HCT116 (cell line): ENCODE measurements at regions not wholly inside any gene's neighbourhood (a gene's known extent, or its start where the extent isn't known, plus 50 kb on each side); places are given as distances from the start of the nearest gene placed in this dataset.

ENCODE experiments used
- ATAC-seq: fragments of 200-7000 bp; cut with Tn5 transposase; 2 replicates; pipeline ENCODE4 v1.9.1; 2020; ENCODE audit warnings: mild to moderate bottlenecking, moderate library complexity
- BruUV-seq: library from RNA; stranded (reverse); fragments of 400-500 nt; replicated peaks from 2 replicates; lab custom pipeline; 2021; lab: Mats Ljungman, UMichigan
- CTCF ChIA-PET: fragments of 300-600 bp; sonication (Branson Sonifier 250); formaldehyde crosslinking; loops from one replicate; lab custom pipeline; 2021; ENCODE audit warnings: antibody characterized with exemption; lab: Charles Lee
- POLR2A ChIA-PET: fragments of 300-600, 350-600 bp; sonication (Branson Sonifier 250); formaldehyde crosslinking; loops from one replicate; lab custom pipeline; 2021; ENCODE audit warnings: antibody characterized with exemption; lab: Charles Lee
- RAD21 ChIA-PET, 2 experiments: fragments of 300-600 bp; sonication (Branson Sonifier 250); formaldehyde crosslinking; loops; one replicate each; lab custom pipeline; 2023; ENCODE audit warnings: low total read pairs in 2 of 2; ENCODE audit not compliant: uncharacterized antibody in 2 of 2, unreplicated experiment in 2 of 2, low non-redundant PET in 1 of 2; lab: Charles Lee
- DNase-seq: peaks from one replicate; pipeline ENCODE4 v3.0.0-alpha.2; 2010; ENCODE audit warnings: low read depth, low spot score
- H2AFZ ChIP-seq: fragments of 200-600 bp; shearing (Covaris generic), sonication (generic); 2 replicates; pipeline ENCODE4 v1.6.1; 2017; ENCODE audit warnings: low read depth, mixed run types, mixed read lengths, antibody characterized with exemption, low read length; ENCODE audit not compliant: poor library complexity, severe bottlenecking
- H3K27ac ChIP-seq: 2 replicates; pipeline ENCODE4 v1.5.1; 2012; ENCODE audit warnings: low read depth, low read length
- H3K27me3 ChIP-seq: fragments of 200-600 bp; sonication (generic); 2 replicates; pipeline ENCODE4 v1.6.1; 2016; ENCODE audit warnings: mixed run types, low read length, mixed read lengths; ENCODE audit not compliant: insufficient read depth
- H3K36me3 ChIP-seq, 2 experiments: fragments of 200-500 bp in 1 of 2; fragments of 200-600 bp in 1 of 2; sonication (Bioruptor generic) in 1 of 2; sonication (generic) in 1 of 2; 2 replicates each; pipeline versions ENCODE4 v1.5.1 to v1.6.1; 2014 to 2016; ENCODE audit warnings: low read length in 2 of 2, inconsistent platforms in 1 of 2, mixed read lengths in 1 of 2, mixed run types in 1 of 2; ENCODE audit not compliant: insufficient read depth in 2 of 2, control insufficient read depth in 1 of 2
- H3K4me1 ChIP-seq, 2 experiments: fragments of 200-600 bp in 1 of 2; sonication (generic) in 1 of 2; 2 replicates each; pipeline versions ENCODE4 v1.5.1 to v1.6.1; 2012 to 2017; ENCODE audit warnings: low read length in 2 of 2, inconsistent platforms in 1 of 2, mild to moderate bottlenecking in 1 of 2, mixed read lengths in 1 of 2, mixed run types in 1 of 2, moderate library complexity in 1 of 2; ENCODE audit not compliant: insufficient read depth in 2 of 2, control insufficient read depth in 1 of 2
- H3K4me2 ChIP-seq: fragments of 200-600 bp; sonication (generic); 2 replicates; pipeline ENCODE4 v1.6.1; 2017; ENCODE audit warnings: mixed run types, low read length, mixed read lengths
- H3K4me3 ChIP-seq, 2 experiments: fragments of 200-600 bp in 1 of 2; sonication (generic) in 1 of 2; replicated peaks in 1 of 2; 2 replicates each; pipeline ENCODE4 v1.5.1; 2011 to 2016; ENCODE audit warnings: low read length in 2 of 2, control low read depth in 1 of 2, low read depth in 1 of 2, mild to moderate bottlenecking in 1 of 2, mixed read lengths in 1 of 2, mixed run types in 1 of 2
- H3K79me2 ChIP-seq: fragments of 200-600 bp; sonication (generic); 2 replicates; pipeline ENCODE4 v1.6.1; 2017; ENCODE audit warnings: mild to moderate bottlenecking, mixed run types, low read length, moderate library complexity, mixed read lengths; ENCODE audit not compliant: insufficient read depth
- H3K9ac ChIP-seq: fragments of 200-600 bp; sonication (generic); 2 replicates; pipeline ENCODE4 v1.6.1; 2016; ENCODE audit warnings: low read length, mixed read lengths
- H3K9me2 ChIP-seq: fragments of 200-600 bp; sonication (generic), shearing (Covaris generic); 2 replicates; pipeline ENCODE4 v1.6.1; 2017; ENCODE audit warnings: mixed run types, mild to moderate bottlenecking, moderate library complexity; ENCODE audit not compliant: insufficient read depth
- H3K9me3 ChIP-seq, 2 experiments: fragments of 200-500 bp in 1 of 2; fragments of 200-600 bp in 1 of 2; sonication (Bioruptor generic) in 1 of 2; sonication (generic) in 1 of 2; 2 replicates each; pipeline ENCODE4 v1.6.1; 2014 to 2017; ENCODE audit warnings: low read length in 2 of 2, mixed read lengths in 2 of 2, inconsistent platforms in 1 of 2, low read depth in 1 of 2, mild to moderate bottlenecking in 1 of 2, mixed run types in 1 of 2, moderate library complexity in 1 of 2; ENCODE audit not compliant: control insufficient read depth in 1 of 2, insufficient read depth in 1 of 2
- H4K20me1 ChIP-seq: fragments of 200-600 bp; sonication (generic), shearing (Covaris generic); 2 replicates; pipeline ENCODE4 v1.6.1; 2017; ENCODE audit warnings: mixed run types, mild to moderate bottlenecking, moderate library complexity; ENCODE audit not compliant: insufficient read depth
- ATF3 ChIP-seq: IDR thresholded peaks from 2 replicates; pipeline ENCODE4 v1.6.1; 2012
- CBX3 ChIP-seq: IDR thresholded peaks from 2 replicates; pipeline ENCODE4 v1.6.1; 2012; ENCODE audit warnings: low read depth
- CEBPB ChIP-seq: IDR thresholded peaks from 2 replicates; pipeline ENCODE4 v1.6.1; 2012; ENCODE audit warnings: low read depth
- CTCF ChIP-seq, 3 experiments: fragments of 200-600 bp in 1 of 3; sonication (generic) in 1 of 3; IDR thresholded peaks in 2 of 3; conservative IDR thresholded peaks in 1 of 3; 2 replicates each; pipeline ENCODE4 v1.5.1; 2012 to 2017; ENCODE audit warnings: low read depth in 2 of 3, low read length in 2 of 3, antibody characterized with exemption in 1 of 3, borderline replicate concordance in 1 of 3, control low read depth in 1 of 3, mild to moderate bottlenecking in 1 of 3, mixed read lengths in 1 of 3, mixed run types in 1 of 3, moderate library complexity in 1 of 3; ENCODE audit not compliant: insufficient read depth in 1 of 3
- EGR1 ChIP-seq: IDR thresholded peaks from 2 replicates; pipeline ENCODE4 v1.6.1; 2012; ENCODE audit warnings: low read depth
- ELF1 ChIP-seq: IDR thresholded peaks from 2 replicates; pipeline ENCODE4 v1.6.1; 2012; ENCODE audit warnings: low read depth, borderline replicate concordance
- EZH2phosphoT487 ChIP-seq: fragments of 200-600 bp; IDR thresholded peaks from 2 replicates; pipeline ENCODE4 v1.6.1; 2018; ENCODE audit warnings: antibody characterized with exemption, borderline replicate concordance
- FOSL1 ChIP-seq: IDR thresholded peaks from 2 replicates; pipeline ENCODE4 v1.6.1; 2012; ENCODE audit warnings: low read depth
- JUND ChIP-seq: IDR thresholded peaks from 2 replicates; pipeline ENCODE4 v1.6.1; 2012
- MAX ChIP-seq: IDR thresholded peaks from 2 replicates; pipeline ENCODE4 v1.6.1; 2012
- POLR2A ChIP-seq: IDR thresholded peaks from 2 replicates; pipeline ENCODE4 v1.7.0; 2011; ENCODE audit warnings: borderline replicate concordance; ENCODE audit not compliant: insufficient read depth, insufficient read length; ENCODE audit errors: extremely low read depth
- RAD21 ChIP-seq: IDR thresholded peaks from 2 replicates; pipeline ENCODE4 v1.6.1; 2012; ENCODE audit warnings: low read depth, mild to moderate bottlenecking
- REST ChIP-seq: IDR thresholded peaks from 2 replicates; pipeline ENCODE4 v1.6.1; 2012; ENCODE audit warnings: low read depth
- SP1 ChIP-seq: IDR thresholded peaks from 2 replicates; pipeline ENCODE4 v1.6.1; 2012; ENCODE audit warnings: low read depth
- SRF ChIP-seq: IDR thresholded peaks from 2 replicates; pipeline ENCODE4 v1.6.1; 2012; ENCODE audit warnings: low read depth
- TCF7L2 ChIP-seq: IDR thresholded peaks from 2 replicates; pipeline ENCODE4 v1.7.0; 2011; ENCODE audit warnings: borderline replicate concordance, inconsistent platforms; ENCODE audit not compliant: insufficient read depth, insufficient read length; ENCODE audit errors: extremely low read depth
- YY1 ChIP-seq: IDR thresholded peaks from 2 replicates; pipeline ENCODE4 v1.6.1; 2011; ENCODE audit warnings: low read length, low read depth, moderate library complexity, mild to moderate bottlenecking; ENCODE audit not compliant: insufficient replicate concordance; ENCODE audit errors: extremely low read depth
- ZBTB33 ChIP-seq: IDR thresholded peaks from 2 replicates; pipeline ENCODE4 v1.6.1; 2011; ENCODE audit warnings: mild to moderate bottlenecking, low read length, moderate library complexity; ENCODE audit not compliant: insufficient replicate concordance; ENCODE audit errors: extremely low read depth
- ZFX ChIP-seq: fragments of 450-650 bp; IDR thresholded peaks from 2 replicates; pipeline ENCODE4 v1.6.1; 2017
- intact Hi-C: fragments of 100-400 bp; cut with micrococcal nuclease; formaldehyde crosslinking; loops from 2 replicates; pipeline ENCODE4 v1.10.0; 2022

- Histone ChIP-seq H3K36me3 (no peaks in the 10 kb centered on the region), H3K27me3 (no peaks in the 10 kb centered on the region), H3K27ac (no peak overlapping the region), H4K20me1 (no peaks in the 10 kb centered on the region), H3K9me3 (peaks cover 4 to 17% of the 10 kb centered on the region in 2 experiments; a peak in 2 of 4 replicates)
- ATAC-seq = no peak
- TF ChIP-seq TCF7L2 = no peak
- TF ChIP-seq ELF1 = no peak
- no peak for TF ChIP-seq CBX3
- TF ChIP-seq EZH2phosphoT487 = no peak
- TF ChIP-seq CEBPB = no peak
- no peak for TF ChIP-seq SRF
- TF ChIP-seq POLR2A = no peak
- TF ChIP-seq REST = no peak
- no peak for TF ChIP-seq CTCF (IDR thresholded peaks at IDR 0.05 in 2 of 3, conservative IDR thresholded peaks at IDR 0.05 in 1 of 3; ENCODE audit: borderline replicate concordance in 1 of 3, insufficient read depth in 1 of 3, low read depth in 2 of 3, low read length in 2 of 3)
- TF ChIP-seq JUND = no peak
- no peak for TF ChIP-seq SP1
- no peak for TF ChIP-seq ZFX
- no peak for TF ChIP-seq ZBTB33
- no peak for TF ChIP-seq RAD21
- no peak for TF ChIP-seq FOSL1
- TF ChIP-seq YY1 = no peak
- no peak for TF ChIP-seq ATF3
- no peak for TF ChIP-seq MAX
- TF ChIP-seq EGR1 = no peak
- TF ChIP-seq, all 23 proteins: peak for 0
- H3K79me2 ChIP-seq = no peaks in the 10 kb centered on the region
- DNase-seq = no peak
- H2AFZ ChIP-seq = no peak overlapping the region
- no peak overlapping the region for H3K9ac ChIP-seq
- no TSS peak for BruUV-seq
- intact Hi-C loops = no loop called here
- no peak overlapping the region for H3K4me2 ChIP-seq
- ChIA-PET CTCF (no interaction called here), RAD21 (no interaction called here), POLR2A (no interaction called here)
- H3K4me1 ChIP-seq = no peaks in the 10 kb centered on the region
- no peak overlapping the region for H3K4me3 ChIP-seq
- H3K9me2 ChIP-seq = no peaks in the 10 kb centered on the region
Measured at GRCh38 chr13:53863520-53863919, 834.9 kb downstream of the OLFM4 start.
